WTC11 (cell line): ENCODE measurements at regions not wholly inside any gene's neighbourhood (a gene's known extent, or its start where the extent isn't known, plus 50 kb on each side); places are given as distances from the start of the nearest gene placed in this dataset.

Experiments
- ATAC-seq: fragments of 200-7000 bp; cut with Tn5 transposase; 2 replicates; pipeline ENCODE4 v1.10.0; 2021; ENCODE audit warnings: mild to moderate bottlenecking, moderate library complexity
- CTCF ChIA-PET: fragments of 300-600 bp; sonication (Branson Sonifier 250); formaldehyde crosslinking; loops from one replicate; lab custom pipeline; 2021; ENCODE audit warnings: antibody characterized with exemption; lab: Charles Lee
- POLR2A ChIA-PET: fragments of 350-600 bp; sonication (Branson Sonifier 250); formaldehyde crosslinking; loops from one replicate; lab custom pipeline; 2021; ENCODE audit warnings: antibody characterized with exemption; lab: Charles Lee
- DNase-seq: peaks from one replicate; pipeline ENCODE4 v3.0.0; 2021; ENCODE audit warnings: low spot score
- H3K27ac Mint-ChIP-seq: 2 replicates; pipeline ENCODE4 v1.8.0; 2021; ENCODE audit warnings: mixed read lengths
- H3K27me3 Mint-ChIP-seq: 2 replicates; pipeline ENCODE4 v1.8.0; 2021; ENCODE audit warnings: low read depth, mild to moderate bottlenecking, moderate library complexity, mixed read lengths
- H3K36me3 Mint-ChIP-seq: 2 replicates; pipeline ENCODE4 v1.8.0; 2021; ENCODE audit warnings: mixed read lengths
- H3K4me1 Mint-ChIP-seq: 2 replicates; pipeline ENCODE4 v1.8.0; 2022; ENCODE audit warnings: mixed read lengths
- H3K4me3 Mint-ChIP-seq: 2 replicates; pipeline ENCODE4 v1.8.0; 2021; ENCODE audit warnings: mild to moderate bottlenecking, moderate library complexity, mixed read lengths
- H3K9me3 Mint-ChIP-seq: 2 replicates; pipeline ENCODE4 v1.8.0; 2021; ENCODE audit warnings: mixed read lengths
- FOXJ3 ChIP-seq: sonication (generic); formaldehyde crosslinking; IDR thresholded peaks from 2 replicates; pipeline ENCODE4 v1.9.0; 2021; ENCODE audit warnings: missing genetic modification reagents, mild to moderate bottlenecking, borderline replicate concordance
- ZNF121 ChIP-seq: sonication (generic); formaldehyde crosslinking; IDR thresholded peaks from 2 replicates; pipeline ENCODE4 v1.8.0; 2023; ENCODE audit warnings: missing genetic modification reagents
- TF ChIP-seq, protein P1 (sequence below): sonication (generic); formaldehyde crosslinking; IDR thresholded peaks from 2 replicates; pipeline ENCODE4 v1.8.0; 2022; ENCODE audit warnings: mild to moderate bottlenecking, missing genetic modification reagents
- TF ChIP-seq, protein P2 (sequence below): sonication (generic); formaldehyde crosslinking; IDR thresholded peaks from 2 replicates; pipeline ENCODE4 v1.8.0; 2022; ENCODE audit warnings: mild to moderate bottlenecking, missing genetic modification reagents
- TF ChIP-seq, protein P3 (sequence below): fragments of 250-450 bp; sonication (Bioruptor Pico); IDR thresholded peaks from 2 replicates; pipeline ENCODE4 v1.9.0; 2021; ENCODE audit warnings: mild to moderate bottlenecking, borderline replicate concordance
- TF ChIP-seq, protein P4 (sequence below): sonication (generic); formaldehyde crosslinking; IDR thresholded peaks from 2 replicates; pipeline ENCODE4 v1.8.1; 2022; ENCODE audit warnings: low read depth, missing genetic modification reagents, borderline replicate concordance
- TF ChIP-seq, protein P5 (sequence below): sonication (generic); formaldehyde crosslinking; IDR thresholded peaks from 2 replicates; pipeline ENCODE4 v1.8.1; 2023; ENCODE audit warnings: mild to moderate bottlenecking, missing genetic modification reagents, moderate library complexity
- TF ChIP-seq, protein P6 (sequence below): sonication (generic); formaldehyde crosslinking; IDR thresholded peaks from 2 replicates; pipeline ENCODE4 v1.8.1; 2023; ENCODE audit warnings: mild to moderate bottlenecking, missing genetic modification reagents
- TF ChIP-seq, protein P7 (sequence below): sonication (generic); formaldehyde crosslinking; IDR thresholded peaks from 2 replicates; pipeline ENCODE4 v1.8.0; 2023; ENCODE audit warnings: missing genetic modification reagents, mild to moderate bottlenecking, borderline replicate concordance

DNA sequence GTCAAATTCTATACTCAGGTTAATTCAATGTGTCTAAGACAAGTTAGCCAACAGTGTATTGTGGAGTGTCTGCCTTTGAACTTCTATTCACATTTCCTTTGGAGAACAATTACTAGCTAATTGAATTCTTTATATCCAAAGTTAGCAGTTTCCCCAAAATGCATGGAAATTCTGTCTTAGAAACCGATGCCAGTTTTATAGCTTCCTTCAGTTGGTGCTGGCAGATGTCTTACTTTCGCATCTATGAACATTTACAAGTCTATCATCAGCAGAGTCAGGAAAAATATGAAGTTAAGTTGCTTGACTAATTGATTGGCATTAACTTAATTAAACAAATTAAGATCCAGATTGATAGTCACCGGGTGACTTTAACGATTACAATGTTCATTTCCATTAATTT is 527.6 kb upstream of the CDH18 start:
- ATAC-seq (no peak), DNase-seq (no peak)
- TF ChIP-seq, protein P1, sequence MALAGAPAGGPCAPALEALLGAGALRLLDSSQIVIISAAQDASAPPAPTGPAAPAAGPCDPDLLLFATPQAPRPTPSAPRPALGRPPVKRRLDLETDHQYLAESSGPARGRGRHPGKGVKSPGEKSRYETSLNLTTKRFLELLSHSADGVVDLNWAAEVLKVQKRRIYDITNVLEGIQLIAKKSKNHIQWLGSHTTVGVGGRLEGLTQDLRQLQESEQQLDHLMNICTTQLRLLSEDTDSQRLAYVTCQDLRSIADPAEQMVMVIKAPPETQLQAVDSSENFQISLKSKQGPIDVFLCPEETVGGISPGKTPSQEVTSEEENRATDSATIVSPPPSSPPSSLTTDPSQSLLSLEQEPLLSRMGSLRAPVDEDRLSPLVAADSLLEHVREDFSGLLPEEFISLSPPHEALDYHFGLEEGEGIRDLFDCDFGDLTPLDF (CRISPR knock-in tag) = no peak
- TF ChIP-seq, protein P2, sequence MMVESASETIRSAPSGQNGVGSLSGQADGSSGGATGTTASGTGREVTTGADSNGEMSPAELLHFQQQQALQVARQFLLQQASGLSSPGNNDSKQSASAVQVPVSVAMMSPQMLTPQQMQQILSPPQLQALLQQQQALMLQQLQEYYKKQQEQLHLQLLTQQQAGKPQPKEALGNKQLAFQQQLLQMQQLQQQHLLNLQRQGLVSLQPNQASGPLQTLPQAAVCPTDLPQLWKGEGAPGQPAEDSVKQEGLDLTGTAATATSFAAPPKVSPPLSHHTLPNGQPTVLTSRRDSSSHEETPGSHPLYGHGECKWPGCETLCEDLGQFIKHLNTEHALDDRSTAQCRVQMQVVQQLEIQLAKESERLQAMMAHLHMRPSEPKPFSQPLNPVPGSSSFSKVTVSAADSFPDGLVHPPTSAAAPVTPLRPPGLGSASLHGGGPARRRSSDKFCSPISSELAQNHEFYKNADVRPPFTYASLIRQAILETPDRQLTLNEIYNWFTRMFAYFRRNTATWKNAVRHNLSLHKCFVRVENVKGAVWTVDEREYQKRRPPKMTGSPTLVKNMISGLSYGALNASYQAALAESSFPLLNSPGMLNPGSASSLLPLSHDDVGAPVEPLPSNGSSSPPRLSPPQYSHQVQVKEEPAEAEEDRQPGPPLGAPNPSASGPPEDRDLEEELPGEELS = no peak
- no peak for TF ChIP-seq ZNF121 (CRISPR knock-in tag)
- Mint-ChIP-seq H3K27ac (no peak overlapping the region), H3K27me3 (no peaks in the 10 kb centered on the region), H3K36me3 (no peaks in the 10 kb centered on the region), H3K4me3 (no peak overlapping the region), H3K9me3 (peaks cover 14% of the 10 kb centered on the region), H3K4me1 (no peaks in the 10 kb centered on the region)
- ChIA-PET POLR2A (no interaction called here), CTCF (no interaction called here)

DNA sequence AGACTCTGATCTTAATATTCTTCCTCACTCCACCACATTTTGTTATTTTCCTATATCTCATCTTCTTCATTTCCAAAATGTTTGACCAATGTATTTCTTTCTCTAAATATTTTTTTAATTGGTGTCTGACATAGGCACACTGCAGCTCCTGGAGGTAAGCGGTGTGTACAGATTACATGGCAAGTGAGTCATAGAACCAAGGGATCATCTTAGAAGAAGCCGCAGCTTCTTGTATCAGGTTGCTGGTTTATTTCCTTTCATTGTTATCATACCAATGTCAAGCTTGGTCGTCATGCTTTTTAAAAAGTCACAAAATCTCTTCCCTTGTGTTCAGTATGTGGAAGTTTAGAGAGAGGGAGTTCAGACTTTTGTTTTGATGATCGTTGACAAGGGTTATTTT is 526.1 kb upstream of the CDH18 start:
- TF ChIP-seq, protein P3, sequence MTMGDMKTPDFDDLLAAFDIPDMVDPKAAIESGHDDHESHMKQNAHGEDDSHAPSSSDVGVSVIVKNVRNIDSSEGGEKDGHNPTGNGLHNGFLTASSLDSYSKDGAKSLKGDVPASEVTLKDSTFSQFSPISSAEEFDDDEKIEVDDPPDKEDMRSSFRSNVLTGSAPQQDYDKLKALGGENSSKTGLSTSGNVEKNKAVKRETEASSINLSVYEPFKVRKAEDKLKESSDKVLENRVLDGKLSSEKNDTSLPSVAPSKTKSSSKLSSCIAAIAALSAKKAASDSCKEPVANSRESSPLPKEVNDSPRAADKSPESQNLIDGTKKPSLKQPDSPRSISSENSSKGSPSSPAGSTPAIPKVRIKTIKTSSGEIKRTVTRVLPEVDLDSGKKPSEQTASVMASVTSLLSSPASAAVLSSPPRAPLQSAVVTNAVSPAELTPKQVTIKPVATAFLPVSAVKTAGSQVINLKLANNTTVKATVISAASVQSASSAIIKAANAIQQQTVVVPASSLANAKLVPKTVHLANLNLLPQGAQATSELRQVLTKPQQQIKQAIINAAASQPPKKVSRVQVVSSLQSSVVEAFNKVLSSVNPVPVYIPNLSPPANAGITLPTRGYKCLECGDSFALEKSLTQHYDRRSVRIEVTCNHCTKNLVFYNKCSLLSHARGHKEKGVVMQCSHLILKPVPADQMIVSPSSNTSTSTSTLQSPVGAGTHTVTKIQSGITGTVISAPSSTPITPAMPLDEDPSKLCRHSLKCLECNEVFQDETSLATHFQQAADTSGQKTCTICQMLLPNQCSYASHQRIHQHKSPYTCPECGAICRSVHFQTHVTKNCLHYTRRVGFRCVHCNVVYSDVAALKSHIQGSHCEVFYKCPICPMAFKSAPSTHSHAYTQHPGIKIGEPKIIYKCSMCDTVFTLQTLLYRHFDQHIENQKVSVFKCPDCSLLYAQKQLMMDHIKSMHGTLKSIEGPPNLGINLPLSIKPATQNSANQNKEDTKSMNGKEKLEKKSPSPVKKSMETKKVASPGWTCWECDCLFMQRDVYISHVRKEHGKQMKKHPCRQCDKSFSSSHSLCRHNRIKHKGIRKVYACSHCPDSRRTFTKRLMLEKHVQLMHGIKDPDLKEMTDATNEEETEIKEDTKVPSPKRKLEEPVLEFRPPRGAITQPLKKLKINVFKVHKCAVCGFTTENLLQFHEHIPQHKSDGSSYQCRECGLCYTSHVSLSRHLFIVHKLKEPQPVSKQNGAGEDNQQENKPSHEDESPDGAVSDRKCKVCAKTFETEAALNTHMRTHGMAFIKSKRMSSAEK = no peak
- TF ChIP-seq, protein P4, sequence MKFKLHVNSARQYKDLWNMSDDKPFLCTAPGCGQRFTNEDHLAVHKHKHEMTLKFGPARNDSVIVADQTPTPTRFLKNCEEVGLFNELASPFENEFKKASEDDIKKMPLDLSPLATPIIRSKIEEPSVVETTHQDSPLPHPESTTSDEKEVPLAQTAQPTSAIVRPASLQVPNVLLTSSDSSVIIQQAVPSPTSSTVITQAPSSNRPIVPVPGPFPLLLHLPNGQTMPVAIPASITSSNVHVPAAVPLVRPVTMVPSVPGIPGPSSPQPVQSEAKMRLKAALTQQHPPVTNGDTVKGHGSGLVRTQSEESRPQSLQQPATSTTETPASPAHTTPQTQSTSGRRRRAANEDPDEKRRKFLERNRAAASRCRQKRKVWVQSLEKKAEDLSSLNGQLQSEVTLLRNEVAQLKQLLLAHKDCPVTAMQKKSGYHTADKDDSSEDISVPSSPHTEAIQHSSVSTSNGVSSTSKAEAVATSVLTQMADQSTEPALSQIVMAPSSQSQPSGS = no peak
- no peak for TF ChIP-seq FOXJ3 (CRISPR knock-in tag)
- no peak for TF ChIP-seq ZNF121 (CRISPR knock-in tag)
- TF ChIP-seq, protein P5, sequence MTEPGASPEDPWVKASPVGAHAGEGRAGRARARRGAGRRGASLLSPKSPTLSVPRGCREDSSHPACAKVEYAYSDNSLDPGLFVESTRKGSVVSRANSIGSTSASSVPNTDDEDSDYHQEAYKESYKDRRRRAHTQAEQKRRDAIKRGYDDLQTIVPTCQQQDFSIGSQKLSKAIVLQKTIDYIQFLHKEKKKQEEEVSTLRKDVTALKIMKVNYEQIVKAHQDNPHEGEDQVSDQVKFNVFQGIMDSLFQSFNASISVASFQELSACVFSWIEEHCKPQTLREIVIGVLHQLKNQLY (CRISPR knock-in tag) = no peak
- TF ChIP-seq, protein P6, sequence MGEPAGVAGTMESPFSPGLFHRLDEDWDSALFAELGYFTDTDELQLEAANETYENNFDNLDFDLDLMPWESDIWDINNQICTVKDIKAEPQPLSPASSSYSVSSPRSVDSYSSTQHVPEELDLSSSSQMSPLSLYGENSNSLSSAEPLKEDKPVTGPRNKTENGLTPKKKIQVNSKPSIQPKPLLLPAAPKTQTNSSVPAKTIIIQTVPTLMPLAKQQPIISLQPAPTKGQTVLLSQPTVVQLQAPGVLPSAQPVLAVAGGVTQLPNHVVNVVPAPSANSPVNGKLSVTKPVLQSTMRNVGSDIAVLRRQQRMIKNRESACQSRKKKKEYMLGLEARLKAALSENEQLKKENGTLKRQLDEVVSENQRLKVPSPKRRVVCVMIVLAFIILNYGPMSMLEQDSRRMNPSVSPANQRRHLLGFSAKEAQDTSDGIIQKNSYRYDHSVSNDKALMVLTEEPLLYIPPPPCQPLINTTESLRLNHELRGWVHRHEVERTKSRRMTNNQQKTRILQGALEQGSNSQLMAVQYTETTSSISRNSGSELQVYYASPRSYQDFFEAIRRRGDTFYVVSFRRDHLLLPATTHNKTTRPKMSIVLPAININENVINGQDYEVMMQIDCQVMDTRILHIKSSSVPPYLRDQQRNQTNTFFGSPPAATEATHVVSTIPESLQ (CRISPR knock-in tag) = no peak
- POLR2A ChIA-PET = no interaction called here
- Mint-ChIP-seq H3K4me1 (no peaks in the 10 kb centered on the region), H3K36me3 (no peaks in the 10 kb centered on the region), H3K4me3 (no peak overlapping the region), H3K27me3 (no peaks in the 10 kb centered on the region), H3K27ac (no peak overlapping the region), H3K9me3 (peaks cover 18% of the 10 kb centered on the region)
- DNase-seq (no peak), ATAC-seq (no peak)
- CTCF ChIA-PET = no interaction called here

DNA sequence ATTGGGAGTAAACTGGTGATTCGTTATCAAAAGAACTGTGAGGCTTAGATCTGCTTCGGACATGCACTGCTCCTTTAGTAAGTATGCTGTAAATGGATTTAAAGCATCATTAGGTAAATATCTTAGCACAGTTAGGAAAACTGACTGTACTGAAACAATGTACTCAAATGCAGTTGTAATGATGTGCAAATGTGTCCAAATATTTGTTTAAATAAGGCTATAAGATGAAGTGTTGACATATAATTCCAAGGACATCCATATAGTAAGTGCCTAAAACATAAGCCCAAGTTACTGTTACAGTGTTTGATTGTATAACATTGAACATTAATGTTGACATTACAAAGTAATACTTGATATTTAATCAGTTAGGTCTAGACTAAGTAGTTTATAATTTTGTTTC is 512.5 kb upstream of the CDH18 start:
- Mint-ChIP-seq H3K36me3 (no peaks in the 10 kb centered on the region), H3K9me3 (no peaks in the 10 kb centered on the region), H3K4me3 (no peak overlapping the region), H3K27me3 (no peaks in the 10 kb centered on the region), H3K4me1 (no peaks in the 10 kb centered on the region), H3K27ac (no peak overlapping the region)
- CTCF ChIA-PET = no interaction called here
- ATAC-seq (no peak), DNase-seq (no peak)
- POLR2A ChIA-PET = no interaction called here
- TF ChIP-seq, protein P7, sequence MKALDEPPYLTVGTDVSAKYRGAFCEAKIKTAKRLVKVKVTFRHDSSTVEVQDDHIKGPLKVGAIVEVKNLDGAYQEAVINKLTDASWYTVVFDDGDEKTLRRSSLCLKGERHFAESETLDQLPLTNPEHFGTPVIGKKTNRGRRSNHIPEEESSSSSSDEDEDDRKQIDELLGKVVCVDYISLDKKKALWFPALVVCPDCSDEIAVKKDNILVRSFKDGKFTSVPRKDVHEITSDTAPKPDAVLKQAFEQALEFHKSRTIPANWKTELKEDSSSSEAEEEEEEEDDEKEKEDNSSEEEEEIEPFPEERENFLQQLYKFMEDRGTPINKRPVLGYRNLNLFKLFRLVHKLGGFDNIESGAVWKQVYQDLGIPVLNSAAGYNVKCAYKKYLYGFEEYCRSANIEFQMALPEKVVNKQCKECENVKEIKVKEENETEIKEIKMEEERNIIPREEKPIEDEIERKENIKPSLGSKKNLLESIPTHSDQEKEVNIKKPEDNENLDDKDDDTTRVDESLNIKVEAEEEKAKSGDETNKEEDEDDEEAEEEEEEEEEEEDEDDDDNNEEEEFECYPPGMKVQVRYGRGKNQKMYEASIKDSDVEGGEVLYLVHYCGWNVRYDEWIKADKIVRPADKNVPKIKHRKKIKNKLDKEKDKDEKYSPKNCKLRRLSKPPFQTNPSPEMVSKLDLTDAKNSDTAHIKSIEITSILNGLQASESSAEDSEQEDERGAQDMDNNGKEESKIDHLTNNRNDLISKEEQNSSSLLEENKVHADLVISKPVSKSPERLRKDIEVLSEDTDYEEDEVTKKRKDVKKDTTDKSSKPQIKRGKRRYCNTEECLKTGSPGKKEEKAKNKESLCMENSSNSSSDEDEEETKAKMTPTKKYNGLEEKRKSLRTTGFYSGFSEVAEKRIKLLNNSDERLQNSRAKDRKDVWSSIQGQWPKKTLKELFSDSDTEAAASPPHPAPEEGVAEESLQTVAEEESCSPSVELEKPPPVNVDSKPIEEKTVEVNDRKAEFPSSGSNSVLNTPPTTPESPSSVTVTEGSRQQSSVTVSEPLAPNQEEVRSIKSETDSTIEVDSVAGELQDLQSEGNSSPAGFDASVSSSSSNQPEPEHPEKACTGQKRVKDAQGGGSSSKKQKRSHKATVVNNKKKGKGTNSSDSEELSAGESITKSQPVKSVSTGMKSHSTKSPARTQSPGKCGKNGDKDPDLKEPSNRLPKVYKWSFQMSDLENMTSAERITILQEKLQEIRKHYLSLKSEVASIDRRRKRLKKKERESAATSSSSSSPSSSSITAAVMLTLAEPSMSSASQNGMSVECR (CRISPR knock-in tag) = no peak
- TF ChIP-seq, protein P3 = no peak
